ENCODE measurements at regions not wholly inside any gene's neighbourhood (a gene's known extent, or its start where the extent isn't known, plus 50 kb on each side); places are given as distances from the start of the nearest gene placed in this dataset.
"Not testable (repeated sequence)": the region's sequence is repeated elsewhere in the genome, so short reads cannot be mapped to it uniquely, and the experiment has no call there.

GRCh38 chr6:21872749-21873148 lies 279.2 kb downstream of the SOX4 start:
- WGBS, 5 donors: 78 to 86% (median 82%) methylated on average over 2 of the region's 2 CpGs
- peaks cover 0 to 5% (median 0%) of the 10 kb centered on the region in 8 donors for H3K9me3 ChIP-seq
- H3K27me3 ChIP-seq (replicated peaks in 1 of 7): no peaks in the 10 kb centered on the region
- no peak for DNase-seq
- H3K4me1 ChIP-seq: no peaks in the 10 kb centered on the region
- no peak overlapping the region for H3K4me3 ChIP-seq
- no peak for TF ChIP-seq POLR2A (IDR thresholded peaks at IDR 0.05)
- no peak for TF ChIP-seq CTCF (IDR thresholded peaks at IDR 0.05 in 8 of 11, conservative IDR thresholded peaks at IDR 0.05 in 3 of 11)
- no peak for TF ChIP-seq POLR2AphosphoS5 (IDR thresholded peaks at IDR 0.05)
- no peak overlapping the region for H3K27ac ChIP-seq
- H3K36me3 ChIP-seq: no peaks in the 10 kb centered on the region
- intact Hi-C loops (cut with DNase I; ENCODE audit: low total_unique reads): no loop called here

GRCh38 chr6:21873562-21873961 lies 280.0 kb downstream of the SOX4 start:
- no peaks in the 10 kb centered on the region for H3K36me3 ChIP-seq
- H3K9me3 ChIP-seq: peaks cover 0 to 6% (median 0%) of the 10 kb centered on the region in 8 donors
- TF ChIP-seq POLR2A (IDR thresholded peaks at IDR 0.05) (no peak), POLR2AphosphoS5 (IDR thresholded peaks at IDR 0.05) (no peak), CTCF (IDR thresholded peaks at IDR 0.05 in 8 of 11, conservative IDR thresholded peaks at IDR 0.05 in 3 of 11) (no peak)
- intact Hi-C loops (cut with DNase I; ENCODE audit: low total_unique reads): no loop called here
- H3K4me1 ChIP-seq: no peaks in the 10 kb centered on the region
- no peak overlapping the region for H3K4me3 ChIP-seq
- H3K27ac ChIP-seq: no peak overlapping the region
- 80 to 93% (median 85%) methylated on average over 10 of the region's 10 CpGs for WGBS, 5 donors
- no peak for DNase-seq
- no peaks in the 10 kb centered on the region for H3K27me3 ChIP-seq (replicated peaks in 1 of 7)

GRCh38 chr6:21874372-21874771 lies 280.8 kb downstream of the SOX4 start:
- TF ChIP-seq POLR2A (IDR thresholded peaks at IDR 0.05) (no peak), CTCF (IDR thresholded peaks at IDR 0.05 in 8 of 11, conservative IDR thresholded peaks at IDR 0.05 in 3 of 11) (no peak), POLR2AphosphoS5 (IDR thresholded peaks at IDR 0.05) (no peak)
- peaks cover 0 to 8% (median 0%) of the 10 kb centered on the region in 8 donors for H3K9me3 ChIP-seq
- DNase-seq: no peak
- H3K4me3 ChIP-seq: no peak overlapping the region
- no peaks in the 10 kb centered on the region for H3K36me3 ChIP-seq
- H3K27ac ChIP-seq: no peak overlapping the region
- WGBS, 5 donors: 95 to 100% (median 96%) methylated on average over 5 of the region's 5 CpGs
- intact Hi-C loops (cut with DNase I; ENCODE audit: low total_unique reads): no loop called here
- no peaks in the 10 kb centered on the region for H3K27me3 ChIP-seq (replicated peaks in 1 of 7)
- H3K4me1 ChIP-seq: no peaks in the 10 kb centered on the region

GRCh38 chr6:21877037-21877436 lies 283.5 kb downstream of the SOX4 start:
- H3K9me3 ChIP-seq; H3K4me1 ChIP-seq; DNase-seq; intact Hi-C loops (cut with DNase I; ENCODE audit: low total_unique reads); H3K27me3 ChIP-seq (replicated peaks in 1 of 7); H3K36me3 ChIP-seq; H3K27ac ChIP-seq; H3K4me3 ChIP-seq: not testable (repeated sequence)
- 59 to 83% (median 77%) methylated on average over 4 of the region's 4 CpGs for WGBS, 5 donors

- DNase-seq; H3K4me1 ChIP-seq; H3K27me3 ChIP-seq (replicated peaks in 1 of 7); H3K27ac ChIP-seq; H3K9me3 ChIP-seq; H3K4me3 ChIP-seq; H3K36me3 ChIP-seq; intact Hi-C loops (cut with DNase I; ENCODE audit: low total_unique reads): not testable (repeated sequence)
- 90 to 97% (median 95%) methylated on average over 2 of the region's 2 CpGs for WGBS, 5 donors
Observed at GRCh38 chr6:21880249-21880648, 286.7 kb downstream of the SOX4 start.
